Tibial nerve (tissue), 4 donors: ENCODE measurements at regions not wholly inside any gene's neighbourhood (a gene's known extent, or its start where the extent isn't known, plus 50 kb on each side); places are given as distances from the start of the nearest gene placed in this dataset.

ENCODE experiments used
- CTCF ChIP-seq, 5 experiments: fragments of 200-600 bp in 3 of 5; fragments of 450-650 bp in 2 of 5; sonication (generic) in 3 of 5; IDR thresholded peaks; one replicate each; pipeline ENCODE4 v1.5.1; 2016 to 2019; ENCODE audit warnings: antibody characterized with exemption in 5 of 5, mild to moderate bottlenecking in 3 of 5, moderate library complexity in 2 of 5
- EP300 ChIP-seq, 2 donors: sonication (generic); formaldehyde crosslinking; IDR thresholded peaks; one replicate each; pipeline ENCODE4 v1.6.1; 2017; ENCODE audit warnings: antibody characterized with exemption in 2 of 2, mild to moderate bottlenecking in 1 of 2
- POLR2A ChIP-seq, 2 donors: fragments of 450-650 bp; IDR thresholded peaks; one replicate each; pipeline ENCODE4 v1.6.1; 2017; ENCODE audit warnings: antibody characterized with exemption in 2 of 2, mild to moderate bottlenecking in 2 of 2, moderate library complexity in 2 of 2

GRCh38 chr4:56250776-56251175 is 136.5 kb downstream of the AASDH start:
- TF ChIP-seq CTCF (IDR thresholded peaks at IDR 0.05) (no peak), POLR2A (IDR thresholded peaks at IDR 0.05) (no peak), EP300 (IDR thresholded peaks at IDR 0.05) (no peak)
